Stimulated activated CD8-positive, alpha-beta memory T cell treated with anti-CD3 and anti-CD28 coated beads, Interleukin-4, amount 100 ng/mL, for 48 hours (primary cell): ENCODE measurements at regions not wholly inside any gene's neighbourhood (a gene's known extent, or its start where the extent isn't known, plus 50 kb on each side); places are given as distances from the start of the nearest gene placed in this dataset.
"Not testable (repeated sequence)": the region's sequence is repeated elsewhere in the genome, so short reads cannot be mapped to it uniquely, and the experiment has no call there.

Source experiments
- DNase-seq: peaks from one replicate; pipeline ENCODE4 v3.0.0-alpha.2; 2020

GRCh38 chr1:121573881-121574504 lies 389.2 kb downstream of the SRGAP2C start:
- DNase-seq: not testable (repeated sequence)

- not testable (repeated sequence) for DNase-seq
These were observed 389.7 kb downstream of the SRGAP2C start for GRCh38 chr1:121574505-121574899.

- DNase-seq: not testable (repeated sequence)
These were observed 398.1 kb downstream of the SRGAP2C start for GRCh38 chr1:121582898-121583297.

GRCh38 chr1:121586369-121587229 lies 401.8 kb downstream of the SRGAP2C start:
- DNase-seq: no peak

GRCh38 chr1:121587230-121587569 lies 402.4 kb downstream of the SRGAP2C start:
- DNase-seq: no peak

- DNase-seq: no peak
These were observed 403.0 kb downstream of the SRGAP2C start for GRCh38 chr1:121587777-121588176.

GRCh38 chr1:121594096-121594495 lies 409.3 kb downstream of the SRGAP2C start:
- no peak for DNase-seq

DNA sequence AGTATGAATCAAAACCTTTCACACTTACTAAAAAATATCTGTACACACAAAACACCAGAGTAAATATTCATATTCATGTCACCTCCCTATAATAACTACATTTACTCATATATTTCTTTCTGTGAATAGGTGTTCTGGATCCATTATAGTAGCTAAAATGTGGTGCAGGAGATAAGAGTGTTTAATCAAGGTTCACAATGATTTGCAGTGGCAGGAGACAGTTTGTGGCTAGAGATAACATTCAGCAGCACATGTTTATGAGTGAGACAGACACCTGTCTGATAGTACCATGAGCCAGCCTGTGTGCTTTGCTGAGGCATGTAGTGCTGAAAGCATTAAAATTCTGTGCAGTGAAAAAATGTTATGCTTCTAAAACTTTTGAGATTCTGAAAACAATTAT lies 410.3 kb downstream of the SRGAP2C start:
- DNase-seq: no peak

- DNase-seq: not testable (repeated sequence)
These were observed 420.2 kb downstream of the SRGAP2C start for GRCh38 chr1:121604843-121605444.

DNA sequence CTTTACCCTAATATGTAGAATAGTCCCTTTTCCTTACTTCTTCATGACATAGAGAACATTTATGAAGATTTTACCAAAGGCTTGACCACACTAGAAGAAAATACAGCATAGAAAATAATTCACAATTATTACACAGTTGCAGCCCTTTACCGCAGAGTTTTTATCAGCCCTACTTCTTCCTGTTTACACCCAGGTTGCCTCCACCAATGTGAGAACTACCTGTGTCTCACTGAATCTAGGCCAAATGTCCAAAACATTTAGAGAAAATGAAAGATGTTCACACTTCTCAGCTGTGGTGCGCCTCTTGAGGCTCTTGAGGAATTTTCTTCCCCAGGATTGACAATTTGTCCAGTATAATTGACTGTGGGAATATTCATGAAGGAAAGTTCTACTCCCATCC lies 422.7 kb downstream of the SRGAP2C start:
- not testable (repeated sequence) for DNase-seq
